HG03135 (cell line): ENCODE measurements at regions not wholly inside any gene's neighbourhood (a gene's known extent, or its start where the extent isn't known, plus 50 kb on each side); places are given as distances from the start of the nearest gene placed in this dataset.

ENCODE experiments used
- ATAC-seq: cut with Tn5 transposase; IDR thresholded peaks from one replicate; pipeline ENCODE4 v1.9.1; 2021; ENCODE audit warnings: mild to moderate bottlenecking, moderate library complexity; ENCODE audit not compliant: unreplicated experiment

DNA sequence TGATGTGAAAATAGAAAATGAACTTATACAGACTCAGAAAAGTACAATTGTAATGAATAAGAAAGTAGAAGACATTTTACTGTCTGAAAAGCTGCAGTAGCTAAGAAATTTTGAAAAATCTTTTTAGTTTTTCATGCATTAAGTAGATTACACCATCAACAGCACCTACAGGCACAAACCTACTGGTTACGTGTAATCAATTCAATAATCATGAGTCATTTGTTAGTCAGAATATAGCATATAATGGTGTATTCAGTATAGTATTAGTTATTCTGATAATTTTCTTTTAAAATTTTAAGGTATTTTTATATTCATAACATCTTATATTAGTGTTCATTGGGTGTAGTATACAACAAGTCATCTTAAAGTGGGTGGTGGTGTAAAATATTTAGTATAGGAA is 550.5 kb upstream of the GBE1 start:
- no peak for ATAC-seq

DNA sequence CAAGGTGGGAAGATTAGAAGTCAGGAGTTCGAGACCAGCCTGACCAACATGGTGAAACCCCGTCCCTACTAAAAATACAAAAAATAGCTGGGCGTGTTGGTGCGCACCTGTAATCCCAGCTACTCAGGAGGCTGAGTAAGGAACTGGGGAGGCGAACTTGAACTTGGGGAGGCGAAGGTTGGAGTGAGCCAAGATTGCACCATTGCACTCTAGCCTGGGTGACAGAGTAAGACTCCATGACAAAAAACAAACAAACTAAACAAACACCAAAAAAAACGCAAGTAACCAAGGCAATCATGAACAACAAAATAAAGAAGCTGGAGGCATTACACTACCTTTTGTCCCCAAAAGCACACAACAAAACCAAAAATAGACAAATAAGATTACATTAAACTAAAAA is 547.3 kb upstream of the GBE1 start:
- no peak for ATAC-seq

DNA sequence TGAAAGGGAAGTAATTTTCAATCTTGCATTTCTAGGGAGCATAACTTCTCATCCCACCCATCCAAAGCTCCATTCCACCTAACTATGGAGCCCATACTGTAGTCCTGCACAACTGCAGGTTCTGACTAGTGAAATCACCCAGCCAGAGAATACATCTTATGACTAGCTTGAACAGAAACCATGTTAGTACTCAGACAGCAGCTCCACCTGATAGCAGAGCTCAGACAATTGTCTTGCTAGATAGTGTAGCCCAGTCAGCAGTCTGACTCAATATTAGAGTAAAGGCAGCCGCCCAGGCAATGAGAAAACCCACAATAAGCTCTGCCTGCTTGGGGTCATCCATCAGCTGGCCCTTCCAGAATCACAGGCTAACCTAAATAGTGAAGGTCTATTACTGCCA is 544.7 kb upstream of the GBE1 start:
- ATAC-seq, result no peak

DNA sequence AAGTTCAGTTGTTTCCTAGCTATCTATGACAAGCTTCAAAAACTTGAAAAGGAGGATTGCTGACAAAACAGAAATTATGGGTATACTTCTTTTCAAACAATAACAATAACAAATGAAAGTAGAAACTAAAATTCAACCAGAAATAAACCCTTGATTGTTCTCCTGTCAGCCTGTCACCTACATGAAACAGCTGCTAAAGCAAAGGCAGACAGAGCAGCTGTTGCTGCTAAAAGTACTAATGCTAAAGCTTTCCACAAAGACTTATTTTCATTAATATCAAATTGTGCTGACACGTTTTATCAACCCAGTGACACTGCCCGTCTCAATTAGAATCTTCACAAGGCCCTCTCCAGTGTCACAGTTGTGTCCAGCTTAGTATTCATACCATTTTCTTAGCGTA is 533.2 kb upstream of the GBE1 start:
- no peak for ATAC-seq

DNA sequence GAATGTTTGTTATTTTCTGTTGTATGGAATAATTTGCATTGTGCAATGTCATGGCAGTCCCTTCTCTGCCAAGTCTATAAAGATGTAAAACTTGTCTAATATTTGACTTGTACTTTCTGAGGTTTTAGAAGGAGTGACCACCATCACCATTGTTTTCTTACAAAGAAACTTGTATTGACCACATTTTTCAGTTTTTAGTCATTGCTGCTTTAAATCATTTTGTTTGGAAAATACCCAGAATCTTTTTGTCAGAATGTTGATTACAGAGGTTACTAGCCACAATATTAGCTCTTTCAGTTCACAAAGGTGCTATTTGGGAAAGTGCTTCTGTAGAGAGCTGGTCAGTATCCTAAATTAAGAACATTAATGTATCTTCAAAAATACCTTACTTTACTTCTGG is 532.4 kb upstream of the GBE1 start:
- peak; percentile 80 for ATAC-seq

DNA sequence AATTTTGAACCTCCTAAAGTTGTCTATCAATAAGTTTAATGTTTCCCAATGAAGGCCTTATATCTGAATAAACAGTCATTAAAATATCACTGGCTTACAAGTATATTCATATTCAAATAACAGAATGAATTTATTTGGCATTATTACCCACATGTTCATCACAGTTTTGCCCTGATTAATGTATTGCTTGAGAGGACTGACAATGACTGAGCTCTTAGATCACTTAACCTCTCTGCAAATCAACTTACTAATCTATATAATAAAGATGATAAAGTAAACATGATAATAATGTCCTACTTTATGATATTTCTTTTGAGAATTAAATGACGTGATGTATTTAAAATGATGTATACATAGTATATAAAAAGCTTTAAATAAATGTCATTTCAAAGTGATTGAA is 532.0 kb upstream of the GBE1 start:
- no peak for ATAC-seq

DNA sequence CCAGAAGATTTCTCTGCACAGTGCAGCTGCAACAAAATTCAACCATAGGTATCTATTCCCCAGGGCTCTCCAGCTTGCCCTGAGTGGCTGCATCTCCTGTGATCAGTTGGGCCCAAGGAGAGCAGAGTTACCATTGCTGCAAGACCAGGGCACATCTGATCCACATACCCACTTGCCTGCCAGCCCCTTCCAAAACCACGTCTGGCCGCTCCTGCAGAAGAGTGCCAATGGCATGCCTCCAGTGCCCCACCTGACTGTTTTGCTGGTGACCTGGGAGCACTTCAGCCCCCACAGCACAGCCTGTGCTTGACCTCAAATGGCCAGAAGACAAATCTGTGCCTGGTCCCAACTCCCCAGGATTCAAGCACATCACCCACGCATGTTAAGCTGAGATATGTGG is 526.1 kb upstream of the GBE1 start:
- ATAC-seq, result no peak

DNA sequence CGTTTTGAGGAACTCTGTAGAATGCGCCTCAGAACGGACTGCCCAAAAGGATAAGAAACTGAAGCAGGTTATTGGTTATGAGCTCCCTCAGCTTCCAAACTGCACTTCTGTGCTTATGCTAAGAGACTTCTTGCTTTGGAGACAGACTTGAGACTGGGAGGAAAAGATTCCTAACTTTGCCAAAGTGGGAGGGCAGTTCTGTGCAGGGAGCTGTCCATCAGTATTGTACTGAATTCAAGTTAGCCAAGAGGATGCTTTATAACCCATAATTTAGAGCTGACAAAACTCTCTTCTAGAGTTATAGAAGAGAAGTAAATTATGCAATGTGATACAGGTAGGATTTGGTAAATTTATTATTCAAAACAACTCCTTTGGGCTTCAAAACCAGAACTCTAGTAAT is 519.8 kb upstream of the GBE1 start:
- no peak for ATAC-seq

DNA sequence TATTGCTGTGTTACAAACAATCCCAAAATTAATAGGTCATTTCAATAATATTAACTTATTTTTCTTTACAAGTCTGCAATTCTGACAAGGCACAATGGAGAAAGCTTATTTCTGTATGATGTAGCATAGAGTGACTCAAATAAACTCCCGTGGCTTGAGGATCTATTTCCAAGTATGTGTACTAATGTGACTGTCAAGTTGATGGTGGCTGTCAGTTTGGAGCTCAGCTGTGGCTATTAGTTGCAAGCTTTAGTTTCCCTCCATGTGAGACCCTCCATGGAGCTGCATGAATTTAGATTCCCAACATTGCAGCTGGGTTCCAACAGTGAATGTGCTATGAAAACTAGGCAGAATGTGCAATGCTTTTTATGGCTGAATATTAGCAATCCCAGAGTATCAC is 515.5 kb upstream of the GBE1 start:
- no peak for ATAC-seq

DNA sequence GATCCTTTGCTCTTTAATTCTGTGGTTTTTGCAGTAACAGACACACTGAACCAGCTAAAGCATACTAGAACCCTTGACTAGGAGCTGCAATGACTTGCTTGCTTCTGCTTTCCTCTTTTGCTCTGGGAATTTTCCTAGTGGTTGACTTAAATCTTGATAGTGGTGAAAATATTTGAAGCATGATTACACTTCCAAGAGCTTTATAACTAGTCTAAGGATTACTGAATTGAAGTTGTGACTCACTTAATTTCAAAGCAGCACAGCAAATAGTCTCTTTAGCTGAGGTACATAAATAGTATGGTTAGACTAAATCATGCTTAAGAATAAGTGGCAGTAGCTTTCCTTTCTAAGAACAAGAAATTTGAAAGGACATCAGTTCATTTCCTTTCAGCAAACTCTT is 513.5 kb upstream of the GBE1 start:
- no peak for ATAC-seq

DNA sequence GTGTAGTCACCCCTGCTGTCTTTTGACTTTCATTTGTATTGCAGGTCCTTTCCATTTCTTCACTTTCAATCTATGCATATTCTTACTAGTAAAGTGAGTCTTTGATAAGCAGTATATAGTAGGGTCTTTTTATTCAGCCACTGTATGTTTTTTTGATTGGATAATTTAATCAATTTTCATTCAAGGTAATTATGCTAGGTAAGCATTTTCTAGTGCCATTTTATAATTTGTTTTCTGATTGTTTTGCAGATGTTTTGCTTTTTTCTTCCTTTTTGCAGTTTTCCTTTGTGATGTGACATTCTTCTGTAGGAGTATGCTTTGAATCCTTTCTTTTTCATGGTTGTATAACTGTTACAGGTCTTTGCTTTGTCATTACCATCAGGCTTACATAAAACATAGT is 504.3 kb upstream of the GBE1 start:
- ATAC-seq, result no peak

DNA sequence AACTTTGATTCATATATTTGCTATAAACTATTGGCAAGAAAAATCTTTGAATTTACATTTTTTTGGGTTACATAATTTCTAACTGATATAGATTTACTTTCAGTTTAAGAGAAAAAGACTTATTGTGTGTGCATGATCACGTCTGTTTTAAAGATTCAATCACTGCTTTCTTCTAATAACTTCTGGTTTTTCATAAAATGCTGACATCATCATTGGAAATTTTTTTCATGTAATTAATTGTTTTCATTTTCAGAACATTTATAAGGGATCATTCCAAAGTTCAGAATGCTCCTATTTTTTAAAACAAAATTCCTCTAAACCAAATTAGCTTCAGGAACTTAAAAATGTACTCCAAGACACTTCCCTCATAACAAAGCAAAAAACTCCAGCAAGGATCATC is 500.7 kb upstream of the GBE1 start:
- ATAC-seq, result no peak

DNA sequence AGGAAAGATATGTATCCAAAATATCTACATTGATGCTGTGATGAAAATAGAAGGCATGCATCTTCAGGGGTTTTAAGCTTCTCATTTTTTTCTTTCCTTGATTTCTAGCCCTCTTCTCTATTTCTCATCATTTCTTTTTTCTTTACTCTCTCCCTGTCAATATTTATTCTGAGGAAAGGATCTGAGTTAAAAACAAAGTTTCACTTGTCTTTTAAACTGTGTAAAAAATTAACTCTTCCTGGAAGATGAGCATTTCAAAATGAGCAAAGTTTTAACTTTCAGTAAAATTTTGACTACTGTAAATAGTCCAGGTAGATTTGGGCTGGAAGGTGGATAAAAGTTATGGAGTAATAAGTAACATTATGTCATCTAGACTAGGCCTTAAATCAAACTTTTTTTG is 500.2 kb upstream of the GBE1 start:
- no peak for ATAC-seq

DNA sequence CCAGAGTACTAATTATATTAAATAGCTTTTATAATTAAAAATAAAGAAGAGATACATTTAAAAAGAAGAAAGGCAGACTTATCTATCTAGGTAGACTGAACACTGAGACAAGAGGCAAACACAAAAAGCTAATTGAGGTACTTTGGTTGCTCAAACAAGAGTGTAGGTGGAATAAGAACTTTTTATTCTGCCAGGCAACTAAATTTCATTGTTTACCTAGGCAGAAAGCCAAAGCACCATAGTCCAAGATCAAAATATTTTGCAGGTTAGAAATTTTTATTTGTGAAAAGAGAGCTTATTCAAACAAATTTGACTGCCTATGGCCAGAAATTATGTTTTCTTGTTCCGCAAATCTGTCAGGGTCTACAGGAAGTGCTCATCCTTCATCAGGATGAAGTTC is 499.6 kb upstream of the GBE1 start:
- ATAC-seq, result no peak

DNA sequence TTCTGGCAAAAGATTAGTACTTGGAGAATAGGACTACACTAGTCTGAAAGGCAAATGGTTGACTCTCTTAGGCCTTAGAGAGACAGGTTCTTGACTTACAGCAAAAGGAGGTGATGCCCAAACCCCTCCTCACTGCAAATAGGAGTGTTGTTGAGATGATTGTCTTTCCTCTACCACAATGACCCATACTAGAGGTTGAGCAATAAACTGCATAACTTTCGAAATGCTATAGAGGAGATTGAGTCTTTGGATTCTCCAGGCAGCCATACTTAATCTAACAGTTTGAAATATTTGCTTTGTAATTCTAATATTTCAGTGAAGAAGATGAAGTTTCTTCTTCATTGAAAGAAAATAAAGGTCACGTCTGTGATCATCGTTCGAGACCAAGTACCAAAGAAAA is 498.5 kb upstream of the GBE1 start:
- ATAC-seq, result no peak

DNA sequence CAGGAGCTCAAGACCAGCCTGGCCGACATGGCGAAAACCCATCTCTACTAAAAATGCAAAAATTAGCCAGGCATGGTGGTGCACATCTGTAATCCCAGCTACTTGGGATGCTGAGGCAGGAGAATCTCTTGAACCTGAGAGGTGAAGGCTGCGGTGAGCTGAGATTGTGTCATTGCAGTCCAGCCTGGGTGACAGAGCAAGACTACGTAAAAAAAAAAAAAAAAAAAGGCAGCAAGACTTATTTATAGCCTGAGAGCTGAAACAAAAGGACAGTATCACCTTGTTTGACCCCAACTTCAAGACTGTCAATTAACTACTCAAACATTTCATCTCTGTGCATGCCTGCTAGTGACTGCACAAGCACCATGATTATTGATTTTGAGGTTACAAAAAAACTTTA is 478.9 kb upstream of the GBE1 start:
- ATAC-seq, result no peak

DNA sequence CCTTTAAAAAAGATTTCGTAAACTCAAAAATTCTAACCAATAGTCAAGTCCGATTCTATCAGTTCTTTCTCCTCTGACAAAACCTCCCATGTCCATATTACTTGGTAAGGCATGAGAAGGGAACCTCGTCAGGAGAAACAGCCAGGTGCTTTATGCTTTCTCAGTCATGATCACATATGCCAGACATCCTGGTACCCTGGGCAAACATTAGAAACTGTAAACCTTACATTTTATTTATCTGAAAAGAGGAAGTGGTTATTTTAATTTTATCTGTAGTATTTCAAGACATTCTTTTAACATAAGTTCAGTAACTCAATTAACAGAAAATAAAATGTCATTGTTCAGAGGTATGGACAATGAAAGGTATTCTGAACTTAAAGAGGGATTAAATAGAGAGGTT is 474.8 kb upstream of the GBE1 start:
- no peak for ATAC-seq

DNA sequence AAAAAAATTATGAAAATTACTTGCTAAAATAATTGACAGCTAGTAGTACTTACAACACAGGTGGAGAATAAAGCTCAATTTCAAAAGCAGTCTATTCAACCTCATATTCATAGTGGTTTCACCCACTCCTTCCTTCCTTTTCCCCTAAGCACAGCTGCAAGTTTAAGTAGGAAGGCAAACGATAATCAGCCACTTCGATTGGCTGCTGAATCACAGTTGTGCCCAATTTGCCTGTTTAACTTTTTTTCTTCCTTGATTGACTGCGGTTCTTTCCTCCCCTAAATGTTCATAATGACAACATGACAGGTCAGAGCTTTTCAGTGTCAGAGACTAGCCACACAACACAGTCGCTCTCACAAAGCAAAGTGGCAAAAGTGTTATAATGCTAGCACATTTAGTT is 468.0 kb upstream of the GBE1 start:
- no peak for ATAC-seq

DNA sequence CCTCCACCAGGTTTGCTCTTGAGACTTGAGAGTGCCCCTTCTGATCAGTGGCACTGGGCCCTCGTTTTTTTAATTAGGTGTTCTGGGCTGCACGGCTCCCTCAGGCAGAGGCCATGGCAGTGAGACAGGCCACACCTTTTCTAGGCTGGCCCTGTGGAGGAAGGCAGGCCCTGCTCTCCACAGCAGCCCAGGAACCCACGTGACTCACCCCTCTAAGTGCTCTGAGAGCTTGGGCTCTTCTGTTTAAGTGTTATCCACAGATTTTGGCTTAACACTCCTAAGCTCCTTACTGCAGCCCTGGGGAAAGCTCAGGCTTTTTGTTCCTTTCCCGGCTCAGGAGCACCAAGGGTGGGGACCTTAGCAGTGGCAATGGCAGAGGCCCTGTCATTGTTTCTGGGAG is 463.2 kb upstream of the GBE1 start:
- ATAC-seq, result no peak

DNA sequence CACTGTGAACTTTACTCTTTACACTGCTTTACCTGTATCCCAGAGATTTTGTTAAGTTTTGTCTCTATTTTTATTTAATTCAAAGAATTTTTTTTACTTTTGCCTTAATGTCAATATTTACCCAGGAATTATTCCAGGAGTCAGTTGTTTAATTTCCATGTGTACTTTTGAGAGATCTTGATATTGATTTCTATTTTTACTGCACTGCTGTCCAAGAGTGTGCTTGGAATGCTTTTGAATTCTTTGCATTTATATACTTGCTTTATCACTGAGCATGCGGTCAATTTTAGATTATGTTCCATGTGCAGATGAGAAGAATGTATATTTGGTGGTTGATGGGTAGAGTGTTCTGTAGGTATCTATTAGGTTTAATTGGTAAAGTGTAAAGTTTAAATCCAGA is 461.0 kb upstream of the GBE1 start:
- ATAC-seq, result no peak

DNA sequence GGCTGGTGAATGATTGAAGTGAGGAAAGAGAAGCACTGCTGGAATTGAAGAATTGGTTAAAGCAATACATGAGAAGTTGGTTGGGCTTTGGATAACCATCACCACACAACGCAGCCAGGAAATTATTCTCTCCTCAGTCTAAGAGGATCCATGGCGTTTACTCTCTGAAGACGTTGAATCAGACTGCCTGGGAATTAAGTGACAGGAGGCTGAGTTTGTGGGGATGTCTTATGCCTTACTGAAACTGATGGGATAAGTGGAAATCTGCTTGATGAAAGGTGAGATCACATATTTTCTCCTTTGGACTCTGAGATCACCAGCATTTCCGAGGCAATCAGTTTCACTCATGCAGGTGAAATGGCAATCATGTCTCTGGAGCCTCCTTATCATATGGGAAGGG is 456.1 kb upstream of the GBE1 start:
- ATAC-seq, result no peak

DNA sequence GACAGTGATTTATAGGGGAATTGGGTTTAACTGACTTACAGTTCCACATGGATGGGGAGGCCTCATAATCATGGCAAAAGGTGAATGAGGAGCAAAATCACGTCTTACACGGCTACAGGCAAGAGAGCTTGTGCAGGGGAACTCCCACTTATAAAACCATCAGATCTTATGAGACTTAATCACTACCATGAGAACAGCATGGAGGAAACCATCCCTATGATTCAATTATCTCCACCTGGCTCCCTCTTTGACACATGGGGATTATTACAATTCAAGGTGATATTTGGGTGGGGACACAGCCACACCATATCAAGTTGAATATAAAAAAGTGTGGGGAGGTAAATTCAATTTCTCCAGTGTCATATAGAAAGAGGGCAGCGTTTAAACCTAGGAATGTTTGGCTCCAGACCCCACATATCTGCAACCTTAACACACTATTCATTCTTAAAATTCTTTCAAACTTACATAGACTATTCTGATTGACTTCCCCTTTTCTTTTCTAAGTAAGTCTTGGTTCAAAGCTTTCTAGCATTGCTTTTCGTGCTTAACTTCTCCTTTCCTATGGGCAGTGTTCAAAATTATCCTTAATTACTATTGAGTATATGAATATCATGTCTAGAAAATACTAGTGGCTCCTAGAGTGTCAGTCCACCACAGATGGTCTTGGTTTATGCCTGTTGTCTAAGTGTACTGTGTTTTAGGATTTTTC is 446.7 kb upstream of the GBE1 start:
- ATAC-seq, result no peak

DNA sequence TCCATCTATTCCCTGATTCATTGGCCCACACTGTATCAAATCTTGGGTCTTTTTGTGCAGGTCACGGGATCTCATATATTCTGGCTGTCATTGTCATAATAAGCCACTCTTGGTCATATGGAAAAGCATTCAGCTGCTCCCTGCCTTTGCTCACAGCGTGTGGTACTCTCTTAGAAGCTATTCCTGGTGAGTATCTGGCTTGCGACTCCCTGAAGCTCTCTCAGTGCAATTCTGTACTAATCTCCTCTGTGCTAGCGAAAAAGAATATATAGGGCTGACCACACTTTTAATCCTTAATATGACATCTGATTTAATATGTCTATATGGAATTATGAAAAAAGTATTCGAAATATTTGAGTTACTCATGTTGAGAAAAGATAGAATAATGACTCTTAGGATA is 440.8 kb upstream of the GBE1 start:
- ATAC-seq, result no peak

DNA sequence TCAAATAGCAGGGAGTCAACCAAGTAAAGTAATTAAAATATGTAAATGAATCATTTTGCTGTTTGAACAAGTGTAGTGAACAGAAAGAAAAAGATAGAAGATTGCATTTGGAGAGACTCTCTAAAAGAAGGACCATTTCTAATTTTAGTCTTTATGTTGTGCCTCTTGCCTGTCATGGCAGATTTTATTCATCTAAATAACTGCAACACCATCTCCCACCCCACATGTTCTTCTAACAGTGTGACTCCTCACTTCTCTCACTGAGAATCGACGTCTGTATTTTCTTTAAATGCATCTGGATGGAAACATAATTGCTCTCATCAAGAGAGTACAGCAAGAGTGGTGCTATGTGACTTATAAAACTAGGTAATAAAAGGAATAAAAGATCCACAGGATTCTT is 439.9 kb upstream of the GBE1 start:
- ATAC-seq, result no peak
